ENCODE measurements at regions not wholly inside any gene's neighbourhood (a gene's known extent, or its start where the extent isn't known, plus 50 kb on each side); places are given as distances from the start of the nearest gene placed in this dataset.

DNA sequence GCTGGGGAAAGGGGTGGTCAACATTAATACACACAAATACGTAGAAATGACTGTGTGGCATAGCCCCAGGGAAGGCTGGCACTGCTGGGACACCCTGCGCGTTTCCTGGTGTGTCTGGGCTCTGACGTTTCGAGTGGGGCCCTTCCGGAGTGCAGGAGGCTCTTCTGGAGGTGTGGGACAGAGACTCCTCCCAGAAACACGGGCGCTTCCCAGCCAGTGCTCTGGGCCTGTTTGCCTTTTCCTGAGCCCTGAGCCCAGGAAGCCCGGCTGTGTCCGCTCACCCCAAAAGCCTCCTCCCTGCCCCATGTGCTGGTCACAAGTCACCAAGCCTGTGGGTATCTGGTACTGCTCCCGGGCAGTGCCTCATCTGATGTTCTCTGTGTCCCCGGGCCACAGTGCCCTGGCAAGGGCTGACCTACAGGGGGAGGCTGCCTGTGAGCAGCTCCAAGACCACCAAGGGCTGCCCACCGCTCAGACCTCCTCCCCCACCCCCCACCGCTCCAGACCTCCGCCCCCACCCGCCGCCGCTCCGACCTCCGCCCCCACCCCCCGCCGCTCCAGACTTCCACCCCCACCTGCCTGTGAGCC, 1133.3 kb downstream of the BRD1 start:
- TF ChIP-seq EZH2 (IDR thresholded peaks at IDR 0.05; ENCODE audit: insufficient read depth, poor library complexity, severe bottlenecking), result no peak
- TF ChIP-seq EZH2phosphoT487 (IDR thresholded peaks at IDR 0.05; ENCODE audit: insufficient read depth, low read depth), result no peak
